ENCODE measurements at regions not wholly inside any gene's neighbourhood (a gene's known extent, or its start where the extent isn't known, plus 50 kb on each side); places are given as distances from the start of the nearest gene placed in this dataset.

GRCh38 chr2:236747925-236748324, 178.3 kb downstream of the ACKR3 start:
- Histone ChIP-seq H3K27me3 (no peaks in the 10 kb centered on the region), H3K27ac (peak overlapping the region in 1 of 12 donors; percentile 42)

GRCh38 chr2:236748385-236748784, 178.8 kb downstream of the ACKR3 start:
- no peak for TF ChIP-seq CTCF (IDR thresholded peaks at IDR 0.05)
- no peak for TF ChIP-seq POLR2A (IDR thresholded peaks at IDR 0.05)
- Histone ChIP-seq H3K36me3 (no peaks in the 10 kb centered on the region), H3K27me3 (no peaks in the 10 kb centered on the region), H3K4me3 (no peak overlapping the region), H3K27ac (peak overlapping the region in 9 of 12 donors; percentile 9 to 65 (median 42)), H3K4me1 (peaks cover 0 to 39% (median 16%) of the 10 kb centered on the region in 12 donors), H3K9me3 (no peaks in the 10 kb centered on the region)
- 61 to 73% (median 66%) methylated on average over 9 of the region's 9 CpGs for WGBS, 4 donors
- DNase-seq (peak in 4 of 5 donors; percentile 32 to 61 (median 45)), ATAC-seq (peak; percentile 70 to 93 (median 82))
- intact Hi-C loops (cut with DNase I): no loop called here

More at GRCh38 chr2:236747925-236748324, 178.3 kb downstream of the ACKR3 start:
- H3K36me3 ChIP-seq: no peaks in the 10 kb centered on the region
- peaks cover 0 to 41% (median 16%) of the 10 kb centered on the region in 12 donors for H3K4me1 ChIP-seq
- no peak for DNase-seq
- no peak for ATAC-seq
- 84 to 94% (median 88%) methylated on average over 4 to 5 of the region's 5 CpGs for WGBS, 4 donors
- intact Hi-C loops (cut with DNase I): no loop called here
- no peak for TF ChIP-seq POLR2A (IDR thresholded peaks at IDR 0.05)
- no peak for TF ChIP-seq CTCF (IDR thresholded peaks at IDR 0.05)
- H3K9me3 ChIP-seq: no peaks in the 10 kb centered on the region
- H3K4me3 ChIP-seq: no peak overlapping the region

GRCh38 chr2:236748801-236749200, 179.2 kb downstream of the ACKR3 start:
- WGBS, 4 donors: 58 to 73% (median 63%) methylated on average over 6 to 7 of the region's 7 CpGs
- Histone ChIP-seq H3K36me3 (no peaks in the 10 kb centered on the region), H3K27ac (peak overlapping the region in 9 of 12 donors; percentile 9 to 65 (median 42)), H3K9me3 (no peaks in the 10 kb centered on the region), H3K4me3 (no peak overlapping the region), H3K27me3 (no peaks in the 10 kb centered on the region), H3K4me1 (peaks cover 0 to 39% (median 17%) of the 10 kb centered on the region in 12 donors)
- peak in 4 of 5 donors; percentile 34 to 57 (median 51) for DNase-seq
- TF ChIP-seq CTCF (IDR thresholded peaks at IDR 0.05): no peak
- no peak for TF ChIP-seq POLR2A (IDR thresholded peaks at IDR 0.05)
- intact Hi-C loops (cut with DNase I): no loop called here
- ATAC-seq: peak; percentile 59 to 75 (median 70)

GRCh38 chr2:236749346-236749745, 179.7 kb downstream of the ACKR3 start:
- no peaks in the 10 kb centered on the region for H3K27me3 ChIP-seq
- DNase-seq (no peak), ATAC-seq (no peak)
- no peaks in the 10 kb centered on the region for H3K9me3 ChIP-seq
- peaks cover 0 to 37% (median 17%) of the 10 kb centered on the region in 12 donors for H3K4me1 ChIP-seq
- no peak overlapping the region for H3K4me3 ChIP-seq
- intact Hi-C loops (cut with DNase I): no loop called here
- no peaks in the 10 kb centered on the region for H3K36me3 ChIP-seq
- 55 to 60% (median 57%) methylated on average over 4 of the region's 4 CpGs for WGBS, 4 donors
- TF ChIP-seq POLR2A (IDR thresholded peaks at IDR 0.05): no peak
- H3K27ac ChIP-seq: peak overlapping the region in 8 of 12 donors; percentile 9 to 65 (median 41)

- Histone ChIP-seq H3K4me1 (peaks cover 0 to 33% (median 17%) of the 10 kb centered on the region in 12 donors), H3K27me3 (no peaks in the 10 kb centered on the region), H3K27ac (no peak overlapping the region), H3K9me3 (no peaks in the 10 kb centered on the region), H3K36me3 (no peaks in the 10 kb centered on the region), H3K4me3 (no peak overlapping the region)
- TF ChIP-seq CTCF (IDR thresholded peaks at IDR 0.05) (no peak), POLR2A (IDR thresholded peaks at IDR 0.05) (no peak)
- ATAC-seq: no peak
- no peak for DNase-seq
- intact Hi-C loops (cut with DNase I): no loop called here
- 93 to 97% (median 95%) methylated on average over 11 of the region's 11 CpGs for WGBS, 4 donors
Observed at GRCh38 chr2:236752096-236752495, 182.5 kb downstream of the ACKR3 start.
